ENCODE measurements at regions not wholly inside any gene's neighbourhood (a gene's known extent, or its start where the extent isn't known, plus 50 kb on each side); places are given as distances from the start of the nearest gene placed in this dataset.

- TF ChIP-seq POLR2A (IDR thresholded peaks at IDR 0.05) (no peak), CTCF (IDR thresholded peaks at IDR 0.05) (no peak)
- no peak for DNase-seq
- Histone ChIP-seq H3K27me3 (no peaks in the 10 kb centered on the region), H3K4me1 (no peaks in the 10 kb centered on the region), H3K27ac (no peak overlapping the region), H3K36me3 (no peaks in the 10 kb centered on the region), H3K4me3 (no peak overlapping the region), H3K9me3 (no peaks in the 10 kb centered on the region)
- no peak for ATAC-seq
- 61 to 95% (median 77%) methylated on average over 1 of the region's 1 CpG for WGBS, 4 donors
- intact Hi-C loops (cut with DNase I) = no loop called here
These were observed 298.0 kb upstream of the KCND2 start for GRCh38 chr7:119974972-119975371.

DNA sequence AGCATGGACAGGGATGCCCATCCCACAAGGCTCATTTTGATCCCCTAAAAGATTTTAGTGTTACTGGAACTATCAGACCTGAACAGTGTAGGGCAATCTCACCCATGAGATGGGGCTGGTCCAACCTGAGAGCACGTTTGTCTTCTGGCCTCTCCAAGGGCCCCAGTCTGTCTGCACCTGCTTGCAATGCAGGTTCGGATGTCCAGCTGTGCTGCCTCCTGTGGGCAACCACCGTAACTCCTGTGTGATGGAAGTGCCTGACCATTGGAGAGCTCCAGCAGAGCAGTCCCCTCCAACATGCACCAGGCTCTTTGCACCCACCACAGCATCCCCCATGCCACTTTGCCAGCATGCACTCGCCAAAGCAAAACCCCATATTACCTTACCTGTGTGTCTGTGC is 290.1 kb upstream of the KCND2 start:
- Histone ChIP-seq H3K27ac (no peak overlapping the region), H3K36me3 (no peaks in the 10 kb centered on the region), H3K4me1 (no peaks in the 10 kb centered on the region), H3K27me3 (no peaks in the 10 kb centered on the region), H3K9me3 (peaks cover 0 to 8% (median 0%) of the 10 kb centered on the region in 12 donors), H3K4me3 (no peak overlapping the region)
- ATAC-seq = no peak
- intact Hi-C loops (cut with DNase I) = no loop called here
- DNase-seq = no peak
- TF ChIP-seq POLR2A (IDR thresholded peaks at IDR 0.05) (no peak), CTCF (IDR thresholded peaks at IDR 0.05) (no peak)
- 74 to 80% (median 77%) methylated on average over 3 to 4 of the region's 4 CpGs for WGBS, 4 donors

DNA sequence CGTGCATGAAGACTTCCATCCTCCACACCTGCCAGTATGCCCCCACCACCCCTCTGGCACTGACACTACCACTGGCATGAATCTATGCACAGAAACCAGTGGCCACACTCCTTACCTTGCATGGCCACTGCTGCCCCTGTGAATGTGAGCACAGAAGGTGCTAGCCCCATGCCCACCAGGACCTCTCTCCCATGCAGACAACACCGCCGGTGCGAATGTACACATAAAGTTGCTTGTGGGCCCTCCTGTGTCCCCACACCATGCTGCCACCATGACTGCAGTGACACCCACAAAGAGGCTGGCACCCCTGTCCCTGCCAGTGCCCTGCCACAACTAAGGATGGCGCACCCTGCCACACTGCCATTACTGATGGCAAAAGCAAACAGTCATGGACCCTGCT is 289.5 kb upstream of the KCND2 start:
- Histone ChIP-seq H3K27me3 (no peaks in the 10 kb centered on the region), H3K4me3 (no peak overlapping the region), H3K36me3 (no peaks in the 10 kb centered on the region), H3K4me1 (no peaks in the 10 kb centered on the region), H3K9me3 (peaks cover 0 to 8% (median 0%) of the 10 kb centered on the region in 12 donors), H3K27ac (no peak overlapping the region)
- TF ChIP-seq POLR2A (IDR thresholded peaks at IDR 0.05) = no peak
- no peak for TF ChIP-seq CTCF (IDR thresholded peaks at IDR 0.05)
- WGBS, 4 donors = 87 to 98% (median 94%) methylated on average over 2 to 5 of the region's 5 CpGs
- intact Hi-C loops (cut with DNase I) = no loop called here
- ATAC-seq (no peak), DNase-seq (peak in 1 of 5 donors; percentile 55)

GRCh38 chr7:119984247-119984646 is 288.7 kb upstream of the KCND2 start:
- DNase-seq (no peak), ATAC-seq (no peak)
- Histone ChIP-seq H3K36me3 (no peaks in the 10 kb centered on the region), H3K4me1 (no peaks in the 10 kb centered on the region), H3K9me3 (peaks cover 0 to 8% (median 0%) of the 10 kb centered on the region in 12 donors), H3K4me3 (no peak overlapping the region), H3K27me3 (no peaks in the 10 kb centered on the region), H3K27ac (no peak overlapping the region)
- 90 to 92% (median 91%) methylated on average over 3 of the region's 3 CpGs for WGBS, 4 donors
- no peak for TF ChIP-seq POLR2A (IDR thresholded peaks at IDR 0.05)
- TF ChIP-seq CTCF (IDR thresholded peaks at IDR 0.05) = no peak
- intact Hi-C loops (cut with DNase I) = no loop called here

Data from heart left ventricle (tissue), 16 donors.